ENCODE measurements at regions not wholly inside any gene's neighbourhood (a gene's known extent, or its start where the extent isn't known, plus 50 kb on each side); places are given as distances from the start of the nearest gene placed in this dataset.

- peak overlapping the region; percentile 25 for H3K27ac Mint-ChIP-seq
- H3K36me3 Mint-ChIP-seq (ENCODE audit: low read depth): peaks cover 2% of the 10 kb centered on the region
- H3K9me3 Mint-ChIP-seq: peaks cover 4% of the 10 kb centered on the region
- H3K4me3 Mint-ChIP-seq: no peak overlapping the region
- intact Hi-C loops (cut with micrococcal nuclease): no loop called here
- no peak for DNase-seq
- no peaks in the 10 kb centered on the region for H3K27me3 Mint-ChIP-seq
- H3K4me1 Mint-ChIP-seq: peaks cover 9% of the 10 kb centered on the region
Observed at GRCh38 chr12:107533218-107533617, 152.4 kb upstream of the PWP1 start.

- no peak for DNase-seq
- no peak overlapping the region for H3K4me3 Mint-ChIP-seq
- intact Hi-C loops (cut with micrococcal nuclease): no loop called here
- no peaks in the 10 kb centered on the region for H3K27me3 Mint-ChIP-seq
- peaks cover 16% of the 10 kb centered on the region for H3K4me1 Mint-ChIP-seq
- peaks cover 4% of the 10 kb centered on the region for H3K36me3 Mint-ChIP-seq (ENCODE audit: low read depth)
- peaks cover 4% of the 10 kb centered on the region for H3K9me3 Mint-ChIP-seq
- no peak overlapping the region for H3K27ac Mint-ChIP-seq
Observed at GRCh38 chr12:107536613-107537012, 149.0 kb upstream of the PWP1 start.

- no peak for DNase-seq
- intact Hi-C loops (cut with micrococcal nuclease): no loop called here
- Mint-ChIP-seq H3K27ac (no peak overlapping the region), H3K27me3 (no peaks in the 10 kb centered on the region), H3K4me3 (no peak overlapping the region), H3K36me3 (ENCODE audit: low read depth) (peaks cover 2% of the 10 kb centered on the region), H3K4me1 (peaks cover 14% of the 10 kb centered on the region), H3K9me3 (peaks cover 4% of the 10 kb centered on the region)
Observed at GRCh38 chr12:107537464-107538119, 148.0 kb upstream of the PWP1 start.

GRCh38 chr12:107539196-107539939 is 146.2 kb upstream of the PWP1 start:
- Mint-ChIP-seq H3K4me1 (peaks cover 7% of the 10 kb centered on the region), H3K4me3 (no peak overlapping the region), H3K36me3 (ENCODE audit: low read depth) (peaks cover 2% of the 10 kb centered on the region), H3K9me3 (peaks cover 1% of the 10 kb centered on the region), H3K27me3 (no peaks in the 10 kb centered on the region), H3K27ac (no peak overlapping the region)
- DNase-seq: no peak
- intact Hi-C loops (cut with micrococcal nuclease): no loop called here

GRCh38 chr12:107541001-107541705 is 144.4 kb upstream of the PWP1 start:
- peaks cover under 1% of the 10 kb centered on the region for H3K9me3 Mint-ChIP-seq
- no peaks in the 10 kb centered on the region for H3K27me3 Mint-ChIP-seq
- intact Hi-C loops (cut with micrococcal nuclease): no loop called here
- no peak overlapping the region for H3K4me3 Mint-ChIP-seq
- DNase-seq: no peak
- peaks cover 8% of the 10 kb centered on the region for H3K36me3 Mint-ChIP-seq (ENCODE audit: low read depth)
- peak overlapping the region; percentile 31 for H3K27ac Mint-ChIP-seq
- peaks cover 11% of the 10 kb centered on the region for H3K4me1 Mint-ChIP-seq

GRCh38 chr12:107543416-107543815 is 142.2 kb upstream of the PWP1 start:
- Mint-ChIP-seq H3K4me3 (no peak overlapping the region), H3K27ac (no peak overlapping the region), H3K4me1 (peaks cover 11% of the 10 kb centered on the region), H3K36me3 (ENCODE audit: low read depth) (peaks cover 15% of the 10 kb centered on the region), H3K9me3 (peaks cover 3% of the 10 kb centered on the region), H3K27me3 (no peaks in the 10 kb centered on the region)
- intact Hi-C loops (cut with micrococcal nuclease): no loop called here
- DNase-seq: no peak

- no peak for DNase-seq
- Mint-ChIP-seq H3K27me3 (no peaks in the 10 kb centered on the region), H3K4me3 (no peak overlapping the region), H3K27ac (no peak overlapping the region), H3K36me3 (ENCODE audit: low read depth) (peaks cover 17% of the 10 kb centered on the region), H3K4me1 (peaks cover 9% of the 10 kb centered on the region), H3K9me3 (peaks cover 3% of the 10 kb centered on the region)
- intact Hi-C loops (cut with micrococcal nuclease): no loop called here
Observed at GRCh38 chr12:107543841-107544240, 141.8 kb upstream of the PWP1 start.

GRCh38 chr12:107544937-107545336 is 140.7 kb upstream of the PWP1 start:
- Mint-ChIP-seq H3K27ac (no peak overlapping the region), H3K4me3 (no peak overlapping the region), H3K9me3 (peaks cover 3% of the 10 kb centered on the region), H3K27me3 (no peaks in the 10 kb centered on the region), H3K4me1 (peaks cover 9% of the 10 kb centered on the region), H3K36me3 (ENCODE audit: low read depth) (peaks cover 19% of the 10 kb centered on the region)
- intact Hi-C loops (cut with micrococcal nuclease): no loop called here
- DNase-seq: no peak

- no peak for DNase-seq
- intact Hi-C loops (cut with micrococcal nuclease): no loop called here
- Mint-ChIP-seq H3K36me3 (ENCODE audit: low read depth) (peaks cover 19% of the 10 kb centered on the region), H3K4me3 (no peak overlapping the region), H3K27me3 (no peaks in the 10 kb centered on the region), H3K4me1 (peaks cover 9% of the 10 kb centered on the region), H3K9me3 (peaks cover 3% of the 10 kb centered on the region), H3K27ac (peak overlapping the region; percentile 30)
Observed at GRCh38 chr12:107545737-107546353, 139.8 kb upstream of the PWP1 start.

GRCh38 chr12:107547389-107547788 is 138.2 kb upstream of the PWP1 start:
- no peak for DNase-seq
- no peaks in the 10 kb centered on the region for H3K27me3 Mint-ChIP-seq
- peaks cover 3% of the 10 kb centered on the region for H3K9me3 Mint-ChIP-seq
- intact Hi-C loops (cut with micrococcal nuclease): no loop called here
- H3K27ac Mint-ChIP-seq: no peak overlapping the region
- no peak overlapping the region for H3K4me3 Mint-ChIP-seq
- H3K4me1 Mint-ChIP-seq: peaks cover 5% of the 10 kb centered on the region
- H3K36me3 Mint-ChIP-seq (ENCODE audit: low read depth): peaks cover 17% of the 10 kb centered on the region

GRCh38 chr12:107549651-107550480 is 135.7 kb upstream of the PWP1 start:
- peaks cover 17% of the 10 kb centered on the region for H3K36me3 Mint-ChIP-seq (ENCODE audit: low read depth)
- no peak for DNase-seq
- H3K27me3 Mint-ChIP-seq: no peaks in the 10 kb centered on the region
- no peak overlapping the region for H3K27ac Mint-ChIP-seq
- H3K4me3 Mint-ChIP-seq: no peak overlapping the region
- peaks cover 3% of the 10 kb centered on the region for H3K9me3 Mint-ChIP-seq
- peaks cover 5% of the 10 kb centered on the region for H3K4me1 Mint-ChIP-seq
- intact Hi-C loops (cut with micrococcal nuclease): no loop called here

- H3K36me3 Mint-ChIP-seq (ENCODE audit: low read depth): peaks cover 8% of the 10 kb centered on the region
- H3K4me1 Mint-ChIP-seq: no peaks in the 10 kb centered on the region
- H3K27me3 Mint-ChIP-seq: no peaks in the 10 kb centered on the region
- H3K4me3 Mint-ChIP-seq: no peak overlapping the region
- no peaks in the 10 kb centered on the region for H3K9me3 Mint-ChIP-seq
- no peak for DNase-seq
- no peak overlapping the region for H3K27ac Mint-ChIP-seq
- intact Hi-C loops (cut with micrococcal nuclease): no loop called here
Observed at GRCh38 chr12:107551434-107551833, 134.2 kb upstream of the PWP1 start.

- Mint-ChIP-seq H3K36me3 (ENCODE audit: low read depth) (peaks cover 7% of the 10 kb centered on the region), H3K27ac (no peak overlapping the region), H3K27me3 (no peaks in the 10 kb centered on the region), H3K4me1 (no peaks in the 10 kb centered on the region), H3K9me3 (no peaks in the 10 kb centered on the region), H3K4me3 (no peak overlapping the region)
- DNase-seq: no peak
- intact Hi-C loops (cut with micrococcal nuclease): no loop called here
Observed at GRCh38 chr12:107552263-107552662, 133.3 kb upstream of the PWP1 start.
